CD4-positive, alpha-beta memory T cell (primary cell): ENCODE measurements at regions not wholly inside any gene's neighbourhood (a gene's known extent, or its start where the extent isn't known, plus 50 kb on each side); places are given as distances from the start of the nearest gene placed in this dataset.

Experiments
- CTCF ChIA-PET: fragments of 350-600 bp; sonication (Branson Sonifier 250); formaldehyde crosslinking; loops from one replicate; lab custom pipeline; 2021; ENCODE audit warnings: inconsistent platforms; ENCODE audit not compliant: partially characterized antibody; lab: Charles Lee
- POLR2A ChIA-PET: fragments of 350-600 bp; sonication (Branson Sonifier 250); formaldehyde crosslinking; loops from one replicate; lab custom pipeline; 2021; ENCODE audit not compliant: partially characterized antibody; lab: Charles Lee
- DNase-seq, 5 donors: peaks; one replicate each; pipeline versions ENCODE4 v3.0.0 to v3.0.0-alpha.2; 2020 to 2022; ENCODE audit warnings: mixed read lengths in 1 of 5
- H3K27ac ChIP-seq: one replicate; pipeline ENCODE4 v1.7.0; 2013; ENCODE audit warnings: low read depth, low read length
- H3K27me3 ChIP-seq: 2 replicates; pipeline ENCODE4 v1.7.0; 2013; ENCODE audit warnings: mild to moderate bottlenecking, low read length, moderate library complexity; ENCODE audit not compliant: insufficient read depth
- H3K36me3 ChIP-seq: 2 replicates; pipeline ENCODE4 v1.7.0; 2013; ENCODE audit warnings: mild to moderate bottlenecking, low read length, moderate library complexity; ENCODE audit not compliant: insufficient read depth
- H3K4me1 ChIP-seq: 2 replicates; pipeline ENCODE4 v1.7.0; 2013; ENCODE audit warnings: mild to moderate bottlenecking, low read length, moderate library complexity; ENCODE audit not compliant: insufficient read depth
- H3K4me3 ChIP-seq, 2 donors: one replicate each; pipeline ENCODE4 v1.7.0; 2013; ENCODE audit warnings: low read length in 2 of 2, mild to moderate bottlenecking in 1 of 2
- H3K9me3 ChIP-seq, 2 donors: one replicate each; pipeline ENCODE4 v1.7.0; 2013; ENCODE audit warnings: low read length in 2 of 2, control low read depth in 1 of 2; ENCODE audit not compliant: control insufficient read depth in 1 of 2
- H3K27ac Mint-ChIP-seq, 7 donors: one replicate each; pipeline ENCODE4 v1.8.0; 2020 to 2021; ENCODE audit warnings: mixed read lengths in 7 of 7, mild to moderate bottlenecking in 6 of 7, inconsistent platforms in 3 of 7, moderate library complexity in 3 of 7
- H3K27me3 Mint-ChIP-seq, 2 donors: one replicate each; pipeline ENCODE4 v1.8.0; 2020 to 2021; ENCODE audit warnings: mixed read lengths in 2 of 2
- H3K36me3 Mint-ChIP-seq, 2 donors: one replicate each; pipeline ENCODE4 v1.8.0; 2020 to 2021; ENCODE audit warnings: mixed read lengths in 2 of 2, inconsistent platforms in 1 of 2, mild to moderate bottlenecking in 1 of 2
- H3K4me1 Mint-ChIP-seq, 4 donors: one replicate each; pipeline ENCODE4 v1.8.0; 2020 to 2021; ENCODE audit warnings: mixed read lengths in 4 of 4, mild to moderate bottlenecking in 1 of 4
- H3K4me3 Mint-ChIP-seq, 8 donors: one replicate each; pipeline ENCODE4 v1.8.0; 2020 to 2021; ENCODE audit warnings: mixed read lengths in 8 of 8, mild to moderate bottlenecking in 7 of 8, moderate library complexity in 6 of 8, inconsistent platforms in 3 of 8
- H3K9me3 Mint-ChIP-seq, 8 donors: one replicate each; pipeline ENCODE4 v1.8.0; 2020 to 2021; ENCODE audit warnings: mixed read lengths in 8 of 8, mild to moderate bottlenecking in 5 of 8, inconsistent platforms in 3 of 8, moderate library complexity in 1 of 8
- intact Hi-C: fragments of 100-400 bp; cut with micrococcal nuclease; formaldehyde crosslinking; loops from one replicate; pipeline ENCODE4 v1.15.1; 2023

DNA sequence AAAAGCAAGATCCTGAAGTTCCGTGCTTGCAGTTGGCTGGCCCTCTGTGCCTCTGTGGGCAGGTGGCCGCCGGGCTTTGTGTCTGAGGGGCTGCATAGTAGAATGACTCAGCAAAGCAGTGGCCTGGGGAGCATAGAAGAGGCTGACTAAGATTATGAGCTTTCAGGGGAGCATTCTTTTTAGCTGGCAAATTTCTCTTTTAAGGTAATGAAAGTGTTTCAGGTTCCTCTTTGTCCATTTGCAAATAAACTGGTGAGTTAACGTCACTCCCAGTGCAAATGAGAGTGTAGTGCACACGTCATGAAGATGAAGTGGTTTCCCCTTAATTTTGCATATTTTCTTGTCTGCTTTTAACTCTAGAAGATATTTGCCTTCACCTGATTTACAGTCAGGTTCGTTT is 98.6 kb downstream of the BCL2L11 start:
- POLR2A ChIA-PET, result no interaction called here
- Histone ChIP-seq H3K36me3 (no peaks in the 10 kb centered on the region), H3K4me3 (no peak overlapping the region), H3K27me3 (no peaks in the 10 kb centered on the region), H3K4me1 (no peaks in the 10 kb centered on the region), H3K9me3 (no peaks in the 10 kb centered on the region), H3K27ac (no peak overlapping the region)
- no peak for DNase-seq
- no peak overlapping the region for H3K4me3 Mint-ChIP-seq
- intact Hi-C loops, result no loop called here
- CTCF ChIA-PET, result no interaction called here
- no peaks in the 10 kb centered on the region for H3K4me1 Mint-ChIP-seq
- peaks cover 10 to 17% of the 10 kb centered on the region in 2 donors for H3K36me3 Mint-ChIP-seq
- peaks cover 0 to 6% of the 10 kb centered on the region in 2 donors for H3K27me3 Mint-ChIP-seq
- no peak overlapping the region for H3K27ac Mint-ChIP-seq
- peaks cover 3 to 21% (median 12%) of the 10 kb centered on the region in 8 donors for H3K9me3 Mint-ChIP-seq

DNA sequence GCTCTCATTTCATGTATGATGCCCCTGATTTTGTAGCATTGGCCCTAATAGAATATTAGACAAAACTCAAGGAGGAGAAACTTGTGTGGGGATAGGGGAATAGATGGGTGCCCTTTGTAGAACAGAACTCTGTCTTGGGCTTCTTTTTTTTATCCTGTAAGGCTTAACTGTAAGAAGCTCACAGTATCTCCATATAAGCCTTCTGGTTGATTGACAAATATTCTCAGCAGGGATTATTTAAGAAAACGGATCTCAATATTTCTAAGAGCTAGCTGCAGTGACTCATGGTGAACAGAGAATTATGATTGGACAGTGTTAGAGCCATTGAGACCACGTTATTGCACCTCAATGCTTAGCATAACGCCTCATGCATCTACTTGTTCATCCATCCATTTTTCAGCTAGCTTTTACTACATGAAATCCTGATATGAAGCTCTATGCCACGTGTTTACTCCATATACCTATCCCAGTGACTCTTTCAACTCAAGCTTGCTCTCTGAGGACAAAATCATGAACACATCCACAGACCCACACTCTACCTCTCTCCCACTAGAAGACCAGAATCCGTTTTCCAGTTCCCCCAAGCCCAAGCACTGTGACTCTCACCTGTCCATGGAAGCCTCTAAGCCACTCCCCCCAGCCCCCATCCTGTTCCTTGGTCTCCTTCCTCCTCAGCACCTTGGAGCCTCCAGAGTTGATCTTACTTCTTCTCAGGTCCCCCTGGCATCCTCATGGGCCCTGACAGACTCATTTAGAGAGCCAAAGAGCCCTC is 99.2 kb downstream of the BCL2L11 start:
- Mint-ChIP-seq H3K9me3 (peaks cover 3 to 15% (median 8%) of the 10 kb centered on the region in 8 donors), H3K27me3 (peaks cover 0 to 6% of the 10 kb centered on the region in 2 donors), H3K4me3 (no peak overlapping the region), H3K36me3 (peaks cover 7 to 10% of the 10 kb centered on the region in 2 donors), H3K4me1 (no peaks in the 10 kb centered on the region), H3K27ac (peak overlapping the region in 2 of 7 donors; percentile 17 to 38)
- no peak for DNase-seq
- Histone ChIP-seq H3K4me3 (no peak overlapping the region), H3K4me1 (no peaks in the 10 kb centered on the region), H3K9me3 (no peaks in the 10 kb centered on the region), H3K27me3 (no peaks in the 10 kb centered on the region), H3K27ac (no peak overlapping the region), H3K36me3 (no peaks in the 10 kb centered on the region)
- POLR2A ChIA-PET, result no interaction called here
- CTCF ChIA-PET, result no interaction called here
- intact Hi-C loops, result no loop called here

DNA sequence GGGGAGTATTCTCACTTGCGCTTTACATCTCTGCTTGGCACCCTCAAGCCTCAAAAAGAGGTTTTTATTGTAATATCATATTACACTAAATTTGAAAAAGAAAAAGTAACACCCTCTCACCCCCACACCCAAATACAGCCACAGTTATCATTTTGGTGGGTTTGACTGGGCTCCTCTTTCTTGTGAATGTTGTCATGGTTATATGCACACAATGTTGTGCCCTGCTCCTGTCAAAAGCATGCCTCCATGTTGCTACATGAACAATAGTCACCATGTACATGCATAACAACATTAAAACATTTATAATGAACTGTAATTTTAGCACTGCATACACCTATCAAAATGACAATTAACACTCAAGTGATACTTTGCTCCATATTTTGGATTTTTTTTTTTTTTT is 100.2 kb downstream of the BCL2L11 start:
- DNase-seq, result no peak
- Histone ChIP-seq H3K4me1 (no peaks in the 10 kb centered on the region), H3K9me3 (no peaks in the 10 kb centered on the region), H3K27me3 (no peaks in the 10 kb centered on the region), H3K27ac (no peak overlapping the region), H3K4me3 (no peak overlapping the region), H3K36me3 (no peaks in the 10 kb centered on the region)
- H3K36me3 Mint-ChIP-seq, result peaks cover 5 to 8% of the 10 kb centered on the region in 2 donors
- H3K27me3 Mint-ChIP-seq, result peaks cover 4 to 14% of the 10 kb centered on the region in 2 donors
- H3K4me1 Mint-ChIP-seq, result no peaks in the 10 kb centered on the region
- H3K4me3 Mint-ChIP-seq, result no peak overlapping the region
- peaks cover 0 to 11% (median 4%) of the 10 kb centered on the region in 8 donors for H3K9me3 Mint-ChIP-seq
- intact Hi-C loops, result no loop called here
- no peak overlapping the region for H3K27ac Mint-ChIP-seq
- ChIA-PET CTCF (no interaction called here), POLR2A (no interaction called here)

DNA sequence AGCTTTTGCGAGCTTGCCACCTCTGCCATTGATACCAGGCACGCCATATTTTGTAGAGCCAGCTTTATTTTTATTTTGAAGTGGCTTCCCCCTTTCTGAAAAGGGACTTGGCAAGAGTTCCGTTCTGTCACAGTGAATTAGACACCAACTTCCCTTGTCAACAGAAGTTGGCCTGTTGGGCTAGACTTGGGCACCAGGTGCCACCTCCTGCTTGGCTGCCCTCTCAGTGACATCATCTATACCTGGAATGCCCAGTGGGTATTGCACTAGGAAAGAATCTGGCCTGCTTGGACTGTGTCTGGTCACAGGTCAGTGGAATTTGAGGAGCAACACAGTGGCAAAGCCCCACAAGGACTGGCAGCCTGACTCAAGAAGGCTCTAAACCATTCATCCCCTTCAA is 101.0 kb downstream of the BCL2L11 start:
- Histone ChIP-seq H3K9me3 (no peaks in the 10 kb centered on the region), H3K27me3 (no peaks in the 10 kb centered on the region), H3K36me3 (no peaks in the 10 kb centered on the region), H3K4me3 (no peak overlapping the region), H3K27ac (no peak overlapping the region), H3K4me1 (no peaks in the 10 kb centered on the region)
- Mint-ChIP-seq H3K36me3 (peaks cover 5 to 8% of the 10 kb centered on the region in 2 donors), H3K27ac (no peak overlapping the region), H3K27me3 (peaks cover 5 to 14% of the 10 kb centered on the region in 2 donors), H3K4me3 (no peak overlapping the region), H3K4me1 (no peaks in the 10 kb centered on the region), H3K9me3 (peaks cover 0 to 11% (median 4%) of the 10 kb centered on the region in 8 donors)
- ChIA-PET CTCF (interaction anchor here (1.1 kb wide), 1 partner anchor 13 kb away, joined by 3 read pairs; no protein-coding TSS in a partner anchor), POLR2A (no interaction called here)
- intact Hi-C loops, result no loop called here
- no peak for DNase-seq

DNA sequence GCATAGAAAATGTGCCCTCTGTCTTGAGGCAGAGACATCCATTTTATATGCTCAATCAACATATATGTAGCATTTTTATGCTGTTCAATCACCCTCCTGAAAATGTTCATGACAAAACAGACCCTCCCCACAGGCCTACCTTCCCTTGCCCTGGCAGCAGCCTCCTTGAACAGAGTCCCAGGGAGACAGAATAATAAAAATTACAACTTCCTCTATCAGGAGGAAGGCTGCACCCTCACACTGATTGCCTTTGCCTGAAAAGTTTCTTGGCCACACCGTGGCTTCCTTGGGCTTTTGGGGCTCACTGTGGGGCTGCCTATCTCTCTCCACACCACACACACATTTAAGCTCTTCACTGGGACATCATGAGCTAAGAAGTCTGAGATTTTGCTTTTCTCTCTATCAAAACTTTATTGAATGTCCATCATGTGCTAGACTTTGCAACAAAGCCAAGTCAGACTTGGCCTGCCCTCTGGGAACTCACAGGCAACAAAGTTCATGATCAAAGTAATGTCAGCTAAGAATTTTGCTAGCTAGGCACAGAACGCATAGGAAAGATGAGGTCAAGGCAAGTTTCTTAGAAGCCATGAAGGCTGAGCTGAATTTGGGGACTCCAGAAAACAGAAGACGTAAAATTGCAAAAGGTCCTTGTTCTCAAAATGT is 101.6 kb downstream of the BCL2L11 start:
- H3K4me3 Mint-ChIP-seq, result no peak overlapping the region
- intact Hi-C loops, result no loop called here
- DNase-seq, result no peak
- Histone ChIP-seq H3K27ac (no peak overlapping the region), H3K4me3 (no peak overlapping the region), H3K9me3 (no peaks in the 10 kb centered on the region), H3K36me3 (no peaks in the 10 kb centered on the region), H3K27me3 (no peaks in the 10 kb centered on the region), H3K4me1 (no peaks in the 10 kb centered on the region)
- no peaks in the 10 kb centered on the region for H3K4me1 Mint-ChIP-seq
- H3K9me3 Mint-ChIP-seq, result peaks cover 0 to 11% (median 4%) of the 10 kb centered on the region in 8 donors
- H3K36me3 Mint-ChIP-seq, result peaks cover 5 to 8% of the 10 kb centered on the region in 2 donors
- H3K27me3 Mint-ChIP-seq, result peaks cover 5 to 14% of the 10 kb centered on the region in 2 donors
- CTCF ChIA-PET, result interaction anchor here (1.1 kb wide), 1 partner anchor 14 kb away, joined by 3 read pairs; no protein-coding TSS in a partner anchor
- POLR2A ChIA-PET, result no interaction called here
- no peak overlapping the region for H3K27ac Mint-ChIP-seq

DNA sequence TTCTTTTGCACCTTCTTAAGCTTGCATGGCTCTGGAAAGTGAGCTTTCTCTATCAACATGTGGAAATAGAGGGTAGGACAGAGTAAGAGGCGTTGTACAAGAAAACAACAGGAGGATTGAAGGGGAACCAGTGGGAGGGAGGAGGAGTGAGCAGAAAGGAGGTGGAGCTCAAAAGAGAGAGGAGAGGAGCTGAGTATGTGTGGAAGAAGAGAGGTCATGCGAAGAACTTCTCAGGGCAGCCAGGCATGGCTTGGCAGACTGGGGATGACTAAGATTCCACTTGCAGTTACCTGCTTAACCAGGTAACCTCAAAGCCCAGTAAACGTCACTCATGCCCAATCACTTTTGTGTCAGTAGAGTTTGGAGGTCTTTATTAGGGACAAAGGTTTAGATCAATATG is 105.1 kb downstream of the BCL2L11 start:
- ChIA-PET POLR2A (no interaction called here), CTCF (no interaction called here)
- no peak overlapping the region for H3K4me3 Mint-ChIP-seq
- H3K36me3 Mint-ChIP-seq, result peaks cover 2 to 8% of the 10 kb centered on the region in 2 donors
- no peak for DNase-seq
- no peak overlapping the region for H3K27ac ChIP-seq
- intact Hi-C loops, result no loop called here
- H3K36me3 ChIP-seq, result no peaks in the 10 kb centered on the region
- no peak overlapping the region for H3K27ac Mint-ChIP-seq
- H3K9me3 Mint-ChIP-seq, result peaks cover 4 to 13% (median 7%) of the 10 kb centered on the region in 8 donors
- H3K4me1 ChIP-seq, result no peaks in the 10 kb centered on the region
- no peaks in the 10 kb centered on the region for H3K4me1 Mint-ChIP-seq
- H3K27me3 Mint-ChIP-seq, result peaks cover 5 to 12% of the 10 kb centered on the region in 2 donors
- H3K9me3 ChIP-seq, result no peaks in the 10 kb centered on the region
- no peaks in the 10 kb centered on the region for H3K27me3 ChIP-seq
- no peak overlapping the region for H3K4me3 ChIP-seq

DNA sequence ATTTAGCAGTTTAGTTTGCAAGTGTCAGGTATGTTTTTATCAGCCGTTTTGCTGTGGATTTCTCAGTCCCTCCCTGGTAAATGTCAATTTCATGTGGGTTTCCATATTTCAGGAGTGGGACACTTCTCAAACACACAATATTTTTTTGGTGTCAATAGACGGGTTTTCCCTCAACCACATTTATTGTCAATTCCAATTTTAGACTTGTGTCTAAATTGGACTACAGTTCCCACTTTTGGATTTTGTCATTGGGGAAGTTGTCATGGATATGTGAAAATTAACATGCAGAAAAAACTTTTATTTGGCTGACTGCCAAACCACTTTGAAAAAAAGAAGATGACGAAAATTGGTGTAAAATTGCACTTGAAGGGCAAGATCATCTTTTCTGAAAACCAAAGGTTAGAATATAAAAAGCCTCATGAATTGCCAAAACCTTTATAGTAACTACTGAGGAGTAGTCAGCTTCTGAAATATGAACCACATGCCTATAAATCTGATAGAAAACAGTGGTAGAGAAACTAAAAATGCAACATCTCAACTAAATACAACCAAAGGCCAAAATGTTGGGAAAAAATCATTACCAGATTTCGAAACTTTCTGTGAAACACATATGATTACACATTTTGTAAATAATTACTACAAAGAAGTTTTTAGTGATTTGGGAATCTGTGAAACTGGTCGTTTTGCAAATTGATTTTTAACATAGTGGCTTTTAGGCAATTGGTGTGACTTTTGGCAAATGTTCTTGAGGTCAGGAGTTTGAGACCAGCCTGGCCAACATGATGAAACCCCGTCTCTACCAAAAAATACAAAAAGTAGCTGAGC is 106.4 kb downstream of the BCL2L11 start:
- Mint-ChIP-seq H3K27ac (no peak overlapping the region), H3K36me3 (peaks cover 2 to 11% of the 10 kb centered on the region in 2 donors), H3K4me3 (no peak overlapping the region), H3K9me3 (peaks cover 4 to 18% (median 11%) of the 10 kb centered on the region in 8 donors), H3K27me3 (peaks cover 5 to 12% of the 10 kb centered on the region in 2 donors), H3K4me1 (no peaks in the 10 kb centered on the region)
- Histone ChIP-seq H3K27me3 (no peaks in the 10 kb centered on the region), H3K27ac (no peak overlapping the region), H3K4me3 (no peak overlapping the region), H3K9me3 (no peaks in the 10 kb centered on the region), H3K4me1 (no peaks in the 10 kb centered on the region), H3K36me3 (no peaks in the 10 kb centered on the region)
- intact Hi-C loops, result no loop called here
- ChIA-PET POLR2A (no interaction called here), CTCF (no interaction called here)
- DNase-seq, result no peak
